ENCODE measurements at regions not wholly inside any gene's neighbourhood (a gene's known extent, or its start where the extent isn't known, plus 50 kb on each side); places are given as distances from the start of the nearest gene placed in this dataset.

DNA sequence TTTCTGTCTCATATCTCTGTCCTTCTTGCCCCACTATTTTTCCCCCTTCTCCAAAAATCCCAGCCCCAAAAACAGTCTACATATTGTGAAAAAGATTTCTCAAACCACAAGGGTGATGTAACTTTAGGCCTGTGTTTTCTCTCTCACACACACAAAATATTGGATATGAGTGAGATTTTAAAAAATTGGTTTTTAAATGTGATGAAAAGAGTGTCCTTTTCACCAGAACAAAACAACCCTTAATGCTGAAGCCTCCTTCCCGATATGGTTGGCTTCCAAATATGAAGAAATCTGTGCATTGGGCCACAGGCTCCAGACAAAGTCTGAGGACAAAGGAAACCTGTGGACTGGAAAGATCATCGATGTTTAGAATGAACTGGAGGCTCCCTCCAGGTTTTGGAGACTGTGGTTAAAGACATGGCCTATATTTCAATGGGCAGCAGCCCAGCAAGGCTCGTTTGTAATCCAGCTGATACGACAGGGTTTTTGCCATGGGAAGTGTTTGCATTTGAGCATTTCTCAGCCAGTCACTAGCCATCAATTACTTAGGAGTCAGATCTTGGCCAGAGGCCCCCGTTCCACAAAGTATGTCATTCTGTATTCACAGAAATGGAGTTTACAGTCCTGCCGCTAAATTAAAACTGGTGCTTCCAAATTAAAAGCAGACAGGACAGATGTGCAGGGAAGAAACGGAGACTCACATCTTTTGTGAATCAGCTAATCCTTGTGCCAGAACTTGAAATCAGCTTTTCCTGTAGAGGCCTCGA lies 546.3 kb downstream of the EBF1 start:
- DNase-seq = no peak
- no peak overlapping the region for H3K4me3 ChIP-seq (ENCODE audit: insufficient read depth, low read depth, low read length)
- no peaks in the 10 kb centered on the region for H3K27me3 ChIP-seq (ENCODE audit: control insufficient read depth, insufficient read depth, low read length)
- H3K36me3 ChIP-seq (replicated peaks; ENCODE audit: control insufficient read depth, insufficient read depth, low read length) = no peaks in the 10 kb centered on the region

DNA sequence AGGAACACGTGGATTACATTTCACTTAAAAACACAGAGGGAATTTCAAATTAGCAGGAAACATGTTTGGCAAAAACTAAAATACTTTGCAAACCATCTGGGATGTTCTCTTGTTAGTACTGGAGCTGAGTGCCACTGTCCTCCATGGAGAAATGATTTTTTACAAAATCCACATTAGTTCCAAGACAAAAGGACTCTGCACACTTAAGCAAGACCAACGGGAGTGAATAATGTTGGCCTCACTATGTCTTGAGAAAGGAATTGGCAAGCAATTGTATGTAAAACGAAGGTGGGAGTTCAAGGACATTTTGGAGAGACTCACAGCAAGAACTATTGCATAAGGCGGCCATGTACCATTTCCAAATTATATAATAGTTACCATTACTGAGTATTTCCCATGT lies 547.5 kb downstream of the EBF1 start:
- DNase-seq = no peak
- Histone ChIP-seq H3K27me3 (ENCODE audit: control insufficient read depth, insufficient read depth, low read length) (no peaks in the 10 kb centered on the region), H3K4me3 (ENCODE audit: insufficient read depth, low read depth, low read length) (no peak overlapping the region), H3K36me3 (replicated peaks; ENCODE audit: control insufficient read depth, insufficient read depth, low read length) (no peaks in the 10 kb centered on the region)

GRCh38 chr5:158549311-158549710 lies 550.4 kb downstream of the EBF1 start:
- no peak for DNase-seq
- H3K27me3 ChIP-seq (ENCODE audit: control insufficient read depth, insufficient read depth, low read length) = no peaks in the 10 kb centered on the region
- no peaks in the 10 kb centered on the region for H3K36me3 ChIP-seq (replicated peaks; ENCODE audit: control insufficient read depth, insufficient read depth, low read length)
- H3K4me3 ChIP-seq (ENCODE audit: insufficient read depth, low read depth, low read length) = no peak overlapping the region

GRCh38 chr5:158546748-158547147 lies 553.0 kb downstream of the EBF1 start:
- no peak for DNase-seq
- H3K4me3 ChIP-seq (ENCODE audit: insufficient read depth, low read depth, low read length) = no peak overlapping the region
- H3K36me3 ChIP-seq (replicated peaks; ENCODE audit: control insufficient read depth, insufficient read depth, low read length) = no peaks in the 10 kb centered on the region
- no peaks in the 10 kb centered on the region for H3K27me3 ChIP-seq (ENCODE audit: control insufficient read depth, insufficient read depth, low read length)

- H3K27me3 ChIP-seq (ENCODE audit: control insufficient read depth, insufficient read depth, low read length) = no peaks in the 10 kb centered on the region
- no peak for DNase-seq
- no peaks in the 10 kb centered on the region for H3K36me3 ChIP-seq (replicated peaks; ENCODE audit: control insufficient read depth, insufficient read depth, low read length)
- H3K4me3 ChIP-seq (ENCODE audit: insufficient read depth, low read depth, low read length) = no peak overlapping the region
These were observed 553.7 kb downstream of the EBF1 start for GRCh38 chr5:158545949-158546530.

DNA sequence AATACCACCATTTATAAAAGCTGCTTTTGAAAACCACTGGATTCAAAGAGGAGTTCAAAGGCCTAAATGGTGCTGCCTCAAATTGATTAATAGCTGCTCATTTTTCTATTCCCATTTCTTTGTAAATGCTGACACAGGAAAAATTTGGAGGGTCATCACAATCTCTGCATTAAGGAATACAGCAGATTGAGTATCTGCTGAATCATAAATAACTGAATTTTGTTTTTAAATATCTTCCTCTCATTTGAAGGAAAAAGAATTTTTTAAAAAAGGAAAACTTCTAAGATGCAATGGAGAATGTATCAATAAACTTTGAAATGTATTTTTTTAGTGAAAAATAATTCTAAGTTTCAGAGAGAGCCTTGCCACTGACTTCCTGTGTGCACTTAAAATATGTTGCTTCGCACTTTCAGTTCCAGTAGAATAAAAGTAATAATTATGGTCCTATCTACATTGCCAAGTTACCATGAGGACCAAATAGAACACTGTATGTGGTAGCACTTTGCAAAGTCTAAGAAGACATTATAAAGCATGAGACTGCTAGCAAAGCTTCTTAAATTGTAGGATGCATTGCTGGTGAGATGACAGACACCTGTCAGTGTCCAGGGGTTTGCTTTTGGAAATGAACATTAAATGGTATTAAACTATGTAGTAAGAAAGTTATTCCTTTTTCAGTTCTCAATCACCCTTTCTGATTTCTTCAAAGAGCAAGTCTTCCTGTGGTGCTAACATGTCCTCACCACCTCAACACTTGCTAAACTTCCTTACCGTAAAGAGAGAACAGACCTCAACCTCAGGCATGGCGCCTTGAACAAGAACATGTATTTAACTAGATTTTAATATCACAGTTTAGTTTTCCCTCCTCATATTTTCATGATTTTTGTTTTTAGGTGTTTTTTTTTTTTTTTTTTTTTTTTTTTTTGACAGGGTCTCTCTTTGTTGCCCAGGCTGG lies 555.1 kb downstream of the EBF1 start:
- no peak overlapping the region for H3K4me3 ChIP-seq (ENCODE audit: insufficient read depth, low read depth, low read length)
- H3K36me3 ChIP-seq (replicated peaks; ENCODE audit: control insufficient read depth, insufficient read depth, low read length) = no peaks in the 10 kb centered on the region

DNA sequence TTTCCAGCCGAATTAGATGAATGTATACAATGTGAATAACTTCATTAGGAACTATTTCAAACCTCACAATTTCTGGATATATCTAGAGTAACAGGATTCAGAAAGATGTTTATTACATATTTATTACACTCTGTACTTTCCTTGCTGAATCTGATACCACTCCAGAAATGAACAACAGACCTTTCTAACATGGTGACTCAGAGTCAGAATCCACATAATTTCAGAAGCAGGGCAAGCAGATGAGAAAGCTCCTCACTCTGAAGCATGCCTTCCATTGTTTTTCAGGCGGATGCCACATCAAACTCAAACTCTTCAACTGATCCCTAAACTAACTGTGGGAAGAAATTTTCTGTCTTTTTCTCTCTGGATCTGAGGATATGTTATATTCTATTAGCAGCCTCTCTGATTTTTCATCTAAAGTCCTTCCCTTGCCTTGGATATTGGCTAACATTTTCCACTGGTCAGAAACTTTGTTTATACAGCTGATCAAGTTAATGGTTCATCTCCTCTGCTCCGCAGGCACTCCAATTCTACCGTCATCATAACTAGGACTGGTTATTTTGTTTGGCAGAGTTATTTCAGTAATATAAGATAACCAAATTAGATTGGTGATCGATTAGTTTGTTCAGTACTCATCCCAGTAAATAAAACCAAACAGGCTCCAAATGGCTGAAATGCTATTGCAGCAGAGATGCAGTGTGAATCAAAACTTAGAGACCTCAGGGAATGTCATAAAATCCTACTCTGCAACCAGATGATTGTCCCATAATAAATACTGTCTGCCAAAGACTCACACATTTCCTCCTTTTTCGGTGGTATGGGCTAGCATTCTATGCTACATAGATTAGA lies 556.0 kb downstream of the EBF1 start:
- H3K36me3 ChIP-seq (replicated peaks; ENCODE audit: control insufficient read depth, insufficient read depth, low read length) = no peaks in the 10 kb centered on the region
- H3K27me3 ChIP-seq (ENCODE audit: control insufficient read depth, insufficient read depth, low read length) = no peaks in the 10 kb centered on the region
- DNase-seq = no peak
- no peak overlapping the region for H3K4me3 ChIP-seq (ENCODE audit: insufficient read depth, low read depth, low read length)

More for the DNA sequence above, 555.1 kb downstream of the EBF1 start:
- no peak for DNase-seq
- H3K27me3 ChIP-seq (ENCODE audit: control insufficient read depth, insufficient read depth, low read length) = no peaks in the 10 kb centered on the region

DNA sequence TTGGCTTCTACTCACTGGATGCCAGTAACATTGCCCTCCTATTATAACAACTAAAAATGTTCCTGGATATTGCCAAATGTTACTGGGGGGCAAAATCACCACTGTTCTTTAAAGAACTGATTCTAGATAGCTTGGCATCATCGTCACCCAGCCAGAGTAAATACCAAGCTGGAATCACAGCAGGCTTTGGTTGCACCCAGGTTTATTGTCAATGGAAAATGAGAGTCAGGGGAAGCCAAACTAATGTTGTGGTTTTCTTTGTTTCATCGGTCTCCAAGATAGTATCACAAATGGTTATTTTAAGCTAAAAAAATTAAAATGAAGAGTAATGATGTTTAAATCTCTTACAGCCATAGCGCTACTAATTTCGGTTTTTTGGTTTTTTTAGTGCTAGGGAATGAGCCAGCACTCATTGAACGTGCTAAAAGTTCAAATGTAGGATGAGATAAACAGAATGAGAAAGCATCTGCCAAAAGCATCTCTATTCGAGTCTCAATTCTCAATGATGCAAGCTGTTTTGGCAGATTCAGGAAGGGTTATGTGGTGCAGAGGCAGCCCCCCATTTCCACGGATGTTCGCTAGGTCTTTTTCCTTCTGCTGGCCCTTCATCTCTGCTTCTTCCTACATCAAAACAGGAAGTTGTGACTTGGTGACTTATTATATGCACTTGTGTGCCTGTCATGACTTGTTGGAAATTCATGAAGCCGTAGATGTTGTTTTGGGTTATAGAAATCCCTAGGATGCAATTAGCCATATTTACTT lies 558.0 kb downstream of the EBF1 start:
- no peak overlapping the region for H3K4me3 ChIP-seq (ENCODE audit: insufficient read depth, low read depth, low read length)
- no peaks in the 10 kb centered on the region for H3K36me3 ChIP-seq (replicated peaks; ENCODE audit: control insufficient read depth, insufficient read depth, low read length)
- no peaks in the 10 kb centered on the region for H3K27me3 ChIP-seq (ENCODE audit: control insufficient read depth, insufficient read depth, low read length)
- DNase-seq = no peak

- H3K4me3 ChIP-seq (ENCODE audit: insufficient read depth, low read depth, low read length) = no peak overlapping the region
- no peaks in the 10 kb centered on the region for H3K36me3 ChIP-seq (replicated peaks; ENCODE audit: control insufficient read depth, insufficient read depth, low read length)
- no peaks in the 10 kb centered on the region for H3K27me3 ChIP-seq (ENCODE audit: control insufficient read depth, insufficient read depth, low read length)
- DNase-seq = peak; percentile 36
These were observed 561.1 kb downstream of the EBF1 start for GRCh38 chr5:158538506-158539074.

DNA sequence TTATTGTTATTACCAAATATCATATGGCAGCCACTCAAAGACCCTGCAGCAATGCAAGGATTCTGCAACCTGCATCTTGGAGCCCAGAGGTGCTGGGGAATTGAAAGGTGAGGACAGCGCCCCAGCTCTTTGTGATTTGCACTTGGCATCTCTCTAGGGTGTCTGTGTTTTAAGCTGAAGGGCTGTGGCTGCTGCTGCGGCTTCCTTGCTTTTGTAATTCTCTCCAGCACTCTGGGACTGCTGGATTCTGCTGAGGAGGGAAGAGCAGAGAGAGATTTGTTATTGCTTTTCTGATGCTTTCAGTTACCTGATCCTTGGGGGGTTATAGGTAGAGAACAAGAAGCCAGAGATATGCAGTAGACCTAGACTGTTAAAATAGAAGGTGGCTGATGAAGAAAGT lies 562.4 kb downstream of the EBF1 start:
- Histone ChIP-seq H3K4me3 (ENCODE audit: insufficient read depth, low read depth, low read length) (no peak overlapping the region), H3K27me3 (ENCODE audit: control insufficient read depth, insufficient read depth, low read length) (no peaks in the 10 kb centered on the region), H3K36me3 (replicated peaks; ENCODE audit: control insufficient read depth, insufficient read depth, low read length) (no peaks in the 10 kb centered on the region)
- peak; percentile 10 for DNase-seq

GRCh38 chr5:158534203-158534602 lies 565.5 kb downstream of the EBF1 start:
- Histone ChIP-seq H3K27me3 (ENCODE audit: control insufficient read depth, insufficient read depth, low read length) (no peaks in the 10 kb centered on the region), H3K36me3 (replicated peaks; ENCODE audit: control insufficient read depth, insufficient read depth, low read length) (no peaks in the 10 kb centered on the region), H3K4me3 (ENCODE audit: insufficient read depth, low read depth, low read length) (no peak overlapping the region)
- DNase-seq = peak; percentile 13

DNA sequence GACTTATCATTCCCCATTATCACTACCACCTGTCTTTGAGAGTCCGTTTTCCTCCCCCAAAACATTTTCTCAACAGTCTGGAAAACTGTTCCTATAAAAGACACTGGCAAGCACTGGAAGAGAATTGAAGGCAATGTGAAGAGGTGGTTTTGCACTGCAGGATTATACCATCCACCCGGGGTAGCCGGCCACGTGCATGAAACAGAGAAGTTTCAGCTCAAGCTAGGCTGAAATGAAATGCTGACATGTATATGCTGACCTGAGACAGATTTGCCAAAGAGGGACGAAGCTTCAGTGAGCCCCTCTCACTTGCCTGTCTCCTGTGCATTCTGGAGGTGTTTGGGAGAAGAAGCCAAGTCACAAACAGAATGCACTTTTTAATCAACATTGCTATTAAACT lies 567.0 kb downstream of the EBF1 start:
- Histone ChIP-seq H3K36me3 (replicated peaks; ENCODE audit: control insufficient read depth, insufficient read depth, low read length) (no peaks in the 10 kb centered on the region), H3K4me3 (ENCODE audit: insufficient read depth, low read depth, low read length) (no peak overlapping the region), H3K27me3 (ENCODE audit: control insufficient read depth, insufficient read depth, low read length) (no peaks in the 10 kb centered on the region)
- DNase-seq = no peak

DNA sequence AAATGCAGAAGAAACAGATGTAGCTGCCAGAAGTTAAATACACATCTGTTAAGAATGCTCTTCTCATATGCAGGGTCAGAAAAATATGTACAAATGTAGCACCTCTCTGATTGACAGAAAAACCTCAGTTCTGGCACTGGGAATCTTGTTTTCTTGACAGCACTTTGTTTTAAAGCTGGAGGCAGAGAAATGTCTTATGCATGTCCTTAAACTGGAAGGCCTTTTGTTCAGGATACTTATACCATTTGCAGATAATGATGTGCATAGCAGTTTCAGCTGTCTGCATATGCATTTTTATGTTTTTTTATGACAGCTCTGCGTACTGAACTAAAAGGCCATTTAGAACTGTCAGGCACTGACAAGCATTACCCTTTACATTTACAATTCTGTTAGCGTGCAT lies 567.9 kb downstream of the EBF1 start:
- no peak for DNase-seq
- Histone ChIP-seq H3K36me3 (replicated peaks; ENCODE audit: control insufficient read depth, insufficient read depth, low read length) (no peaks in the 10 kb centered on the region), H3K4me3 (ENCODE audit: insufficient read depth, low read depth, low read length) (no peak overlapping the region), H3K27me3 (ENCODE audit: control insufficient read depth, insufficient read depth, low read length) (no peaks in the 10 kb centered on the region)
